ENCODE measurements at regions not wholly inside any gene's neighbourhood (a gene's known extent, or its start where the extent isn't known, plus 50 kb on each side); places are given as distances from the start of the nearest gene placed in this dataset.
A peak's percentile ranks its signal among the peaks of the same experiment; 100 is the strongest.
"Not testable (repeated sequence)": the region's sequence is repeated elsewhere in the genome, so short reads cannot be mapped to it uniquely, and the experiment has no call there.

DNA sequence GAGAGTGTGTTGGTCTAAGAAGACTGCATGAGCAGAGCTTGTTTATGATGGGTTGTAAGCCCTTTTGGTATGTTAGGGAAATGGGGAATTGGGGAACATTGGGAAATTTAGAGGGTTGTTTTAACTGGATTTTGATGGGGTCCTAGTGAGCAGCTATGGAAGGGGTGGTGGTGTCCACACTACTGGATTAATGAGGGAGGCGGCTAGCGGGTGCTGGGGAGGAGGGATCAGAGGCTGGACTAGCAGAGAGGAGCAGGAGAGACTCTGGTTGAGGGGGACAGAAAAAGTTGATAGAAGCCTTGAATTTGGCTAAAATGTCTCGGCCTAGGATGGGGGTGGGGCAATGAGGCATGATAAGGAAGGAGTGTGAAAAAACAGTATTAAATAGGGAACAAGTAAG lies 1369.1 kb downstream of the UQCRFS1 start:
- DNase-seq (ENCODE audit: low spot score) (no peak), FAIRE-seq (no peak)

DNA sequence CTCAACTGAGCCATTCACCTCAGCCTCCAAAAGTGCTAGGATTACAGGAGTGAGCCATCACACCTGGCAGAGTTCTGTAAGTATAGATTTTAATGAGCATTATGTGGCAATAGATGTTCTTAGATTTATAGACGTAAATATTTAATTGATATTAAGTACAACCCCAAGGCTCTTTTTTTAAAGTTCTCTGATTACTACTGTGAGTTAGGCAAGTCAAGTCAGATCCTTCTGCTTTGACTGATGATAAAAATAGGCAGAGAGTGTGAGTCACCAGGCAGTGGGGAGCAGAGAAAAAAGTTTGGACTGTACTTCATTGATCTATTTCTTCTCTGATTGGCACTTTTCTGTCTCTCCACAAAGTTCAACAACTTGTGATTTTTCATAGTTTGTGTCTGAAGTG lies 1379.9 kb downstream of the UQCRFS1 start:
- peak; percentile 50 for DNase-seq (ENCODE audit: low spot score)
- FAIRE-seq: peak; percentile 35

DNA sequence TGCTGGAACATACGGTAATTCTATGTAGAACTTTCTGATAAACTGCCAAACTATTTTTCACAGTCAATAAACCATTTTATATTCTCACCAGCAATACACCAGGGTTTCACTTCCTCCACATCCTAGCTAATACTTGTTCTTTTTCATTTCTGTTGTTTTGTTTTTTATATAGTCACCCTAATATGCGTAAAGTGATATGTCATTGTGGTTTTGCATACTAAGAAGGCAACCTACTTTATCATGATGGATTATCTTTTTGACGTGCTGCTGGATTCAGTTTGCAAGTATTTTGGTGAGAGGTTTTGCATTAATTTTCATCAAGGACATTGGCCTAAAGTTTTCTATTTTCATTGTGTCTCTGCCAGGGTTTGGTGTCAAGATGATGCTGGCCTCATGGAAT lies 1384.1 kb downstream of the UQCRFS1 start:
- DNase-seq (ENCODE audit: low spot score) (no peak), FAIRE-seq (no peak)

DNA sequence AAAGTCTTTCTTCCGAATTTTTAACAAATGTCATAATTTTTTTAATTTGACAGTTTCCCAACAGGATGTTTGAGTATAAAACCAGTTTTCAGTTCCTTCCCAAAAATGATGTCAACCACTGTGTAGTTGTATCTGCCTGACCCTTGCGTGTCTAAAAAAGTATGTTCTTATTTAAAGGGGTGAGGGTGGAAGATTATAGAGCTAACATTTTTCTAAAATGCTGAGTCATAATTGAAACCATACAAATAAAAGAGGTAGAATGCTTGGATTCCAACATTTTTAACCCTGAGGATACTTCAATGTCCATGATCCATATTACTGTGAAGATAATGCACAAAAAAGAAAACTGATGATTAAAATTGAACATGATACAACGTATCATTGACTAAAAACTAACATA lies 1388.8 kb downstream of the UQCRFS1 start:
- peak; percentile 23 for FAIRE-seq

DNA sequence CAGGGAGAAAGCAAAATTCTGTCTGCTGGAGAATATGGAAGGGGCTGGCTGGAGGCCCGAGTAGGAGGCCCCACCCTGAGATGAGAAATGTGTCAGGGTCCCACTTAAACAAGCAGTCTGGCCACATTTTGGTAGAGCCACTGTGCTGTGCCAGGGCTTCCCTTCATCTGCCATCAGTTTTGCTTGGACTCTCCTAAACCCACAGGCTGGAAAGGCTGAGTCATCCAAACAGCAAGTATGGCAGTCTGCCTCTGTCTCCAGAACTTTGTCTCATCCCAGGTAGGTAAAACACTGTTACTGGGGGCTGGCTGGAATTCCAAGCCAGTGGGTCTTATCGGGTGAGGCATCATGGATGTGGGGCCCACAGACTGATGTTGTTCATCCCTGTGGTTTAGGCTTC lies 1390.6 kb downstream of the UQCRFS1 start:
- DNase-seq (ENCODE audit: low spot score) (peak; percentile 42), FAIRE-seq (peak; percentile 78)

More for the DNA sequence above, 1388.8 kb downstream of the UQCRFS1 start:
- no peak for DNase-seq (ENCODE audit: low spot score)

DNA sequence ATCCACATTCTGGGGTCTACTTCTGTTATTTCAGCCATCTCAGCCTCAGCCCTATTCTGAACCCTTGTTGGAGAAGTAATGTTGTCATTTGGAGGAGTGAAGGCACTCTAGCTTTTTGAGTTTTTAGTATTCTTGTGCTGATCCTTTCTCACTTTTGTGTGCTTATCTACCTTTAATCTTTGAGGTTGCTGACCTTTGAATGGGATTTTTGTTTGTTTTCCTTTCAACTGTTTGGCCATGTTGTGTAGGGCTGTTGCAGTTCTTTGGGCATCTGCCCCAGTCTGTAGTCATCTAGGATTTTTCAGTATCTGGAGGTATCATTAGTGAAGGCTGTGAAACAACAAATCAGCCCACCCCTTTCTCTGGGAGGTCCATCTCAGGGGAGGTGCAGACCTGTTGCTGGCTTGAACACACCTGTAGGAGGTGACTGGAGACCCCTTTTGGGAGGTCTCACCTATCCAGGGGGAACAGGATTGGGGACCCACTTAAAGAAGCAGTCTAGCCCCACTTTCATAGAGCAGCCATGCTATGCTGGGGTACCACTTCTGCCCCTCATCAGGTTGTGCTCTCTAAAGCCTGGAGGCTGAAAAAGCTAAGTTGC lies 1391.4 kb downstream of the UQCRFS1 start:
- peak; percentile 35 for FAIRE-seq
- no peak for DNase-seq (ENCODE audit: low spot score)

DNA sequence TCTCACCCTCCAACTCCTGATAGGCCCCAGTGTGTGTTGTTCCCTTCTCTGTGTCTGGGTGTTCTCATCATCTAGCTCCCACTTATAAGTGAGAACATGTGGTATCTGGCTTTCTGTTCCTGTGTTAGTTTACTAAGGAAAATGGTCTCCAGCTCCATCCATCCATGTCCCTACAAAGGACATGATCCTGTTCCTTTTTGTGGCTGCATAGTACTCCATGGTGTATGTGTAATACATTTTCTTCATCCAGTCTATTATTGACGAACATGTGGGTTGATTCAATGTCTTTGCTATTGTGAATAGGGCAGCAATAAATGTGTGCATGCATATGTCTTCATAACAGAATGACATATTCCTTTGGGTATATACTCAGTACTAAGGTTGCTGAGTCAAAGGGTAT lies 1397.0 kb downstream of the UQCRFS1 start:
- FAIRE-seq (peak; percentile 81), DNase-seq (ENCODE audit: low spot score) (no peak)

DNA sequence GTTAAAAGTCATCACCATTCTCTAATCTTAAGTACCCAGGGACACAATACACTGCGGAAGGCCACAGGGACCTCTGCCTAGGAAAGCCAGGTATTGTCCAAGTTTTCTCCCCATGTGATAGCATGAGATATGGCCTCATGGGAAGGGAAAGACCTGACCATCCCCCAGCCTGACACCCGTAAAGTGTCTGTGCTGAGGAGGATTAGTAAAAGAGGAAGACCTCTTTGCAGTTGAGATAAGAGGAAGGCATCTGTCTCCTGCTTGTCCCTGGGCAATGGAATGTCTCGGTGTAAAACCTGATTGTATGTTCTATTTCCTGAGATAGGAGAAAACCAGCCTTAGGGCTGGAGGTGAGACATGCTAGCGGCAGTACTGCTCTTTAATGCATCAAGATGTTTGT lies 1398.1 kb downstream of the UQCRFS1 start:
- DNase-seq (ENCODE audit: low spot score); FAIRE-seq: not testable (repeated sequence)

DNA sequence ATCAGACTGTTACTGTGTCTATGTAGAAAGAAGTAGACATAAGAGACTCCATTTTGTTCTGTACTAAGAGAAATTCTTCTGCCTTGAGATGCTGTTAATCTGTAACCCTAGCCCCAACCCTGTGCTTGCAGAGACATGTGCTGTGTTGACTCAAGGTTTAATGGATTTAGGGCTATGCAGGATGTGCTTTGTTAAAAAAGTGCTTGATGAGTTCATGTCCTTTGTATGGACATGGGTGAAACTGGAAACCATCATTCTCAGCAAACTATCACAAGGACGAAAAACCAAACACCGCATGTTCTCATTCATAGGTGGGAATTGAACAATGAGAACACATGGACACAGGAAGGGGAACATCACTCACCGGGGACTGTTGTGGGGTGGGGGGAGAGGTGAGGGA lies 1398.7 kb downstream of the UQCRFS1 start:
- not testable (repeated sequence) for DNase-seq (ENCODE audit: low spot score); FAIRE-seq

DNA sequence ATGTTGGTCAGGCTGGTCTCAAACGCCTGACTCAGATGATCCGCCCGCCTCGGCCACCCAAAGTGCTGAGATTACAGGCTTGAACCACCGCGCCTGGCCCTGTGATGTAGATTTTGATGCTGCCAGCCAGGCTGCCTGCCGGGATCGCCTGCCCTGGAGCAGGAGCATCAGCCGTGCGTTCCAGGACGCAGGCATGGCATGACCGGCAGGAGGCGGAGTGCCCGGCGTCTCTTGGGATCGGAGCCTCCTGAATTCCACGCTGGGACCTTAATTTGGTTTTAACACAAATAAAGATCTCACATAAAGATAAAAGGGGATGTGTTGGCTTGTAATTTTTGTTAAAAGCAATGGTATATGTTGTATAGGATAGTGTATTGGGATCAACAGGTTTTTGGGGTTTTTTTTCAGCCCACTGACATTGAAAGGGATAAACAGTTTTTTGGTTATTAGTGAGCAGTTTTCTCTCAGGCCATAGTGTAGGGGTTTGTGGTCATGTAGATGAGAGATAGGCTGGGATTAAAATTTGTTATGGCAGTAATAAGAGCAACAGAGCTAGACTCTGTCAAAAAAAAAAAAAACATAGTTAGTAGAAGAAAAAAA lies 1406.4 kb downstream of the UQCRFS1 start:
- DNase-seq (ENCODE audit: low spot score) (no peak), FAIRE-seq (peak; percentile 59)

DNA sequence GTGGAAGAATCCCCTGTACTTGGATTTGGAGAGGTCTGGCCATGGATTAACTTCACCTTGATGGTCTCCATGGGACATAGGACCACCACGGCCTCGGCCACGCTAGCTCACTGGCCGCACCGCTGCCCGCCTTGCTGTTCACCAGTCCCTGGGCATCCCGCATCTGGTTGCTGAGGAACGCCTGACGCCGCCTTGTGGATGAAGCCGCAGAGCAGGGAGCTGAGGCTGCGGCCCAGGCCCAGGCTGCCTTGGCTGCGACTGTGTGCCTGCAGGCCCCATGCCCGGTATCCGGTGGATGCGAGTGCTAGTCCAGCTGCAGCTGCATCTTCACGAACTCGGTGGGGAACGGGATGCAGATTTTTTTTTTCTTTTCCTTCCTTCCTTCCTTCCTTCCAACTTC lies 1407.1 kb downstream of the UQCRFS1 start:
- peak; percentile 86 for FAIRE-seq

DNA sequence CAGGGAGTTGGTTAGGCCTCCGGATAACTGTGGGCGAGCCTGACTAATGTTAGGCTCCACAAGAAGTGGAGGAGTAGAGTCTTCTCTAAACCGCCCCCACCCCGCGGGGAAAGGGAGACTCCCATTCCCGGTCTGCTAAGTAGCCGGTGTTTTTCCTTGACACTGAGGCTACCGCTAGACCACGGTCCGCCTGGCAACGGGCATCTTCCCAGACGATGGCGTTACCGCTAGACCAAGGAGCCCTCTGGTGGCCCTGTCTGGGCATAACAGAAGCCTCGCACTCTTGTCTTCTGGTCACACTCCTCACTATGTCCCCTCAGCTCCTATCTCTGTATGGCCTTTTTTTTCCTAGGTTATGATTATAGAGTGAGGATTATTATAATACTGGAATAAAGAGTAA lies 1410.7 kb downstream of the UQCRFS1 start:
- not testable (repeated sequence) for DNase-seq (ENCODE audit: low spot score); FAIRE-seq

More for the DNA sequence above, 1407.1 kb downstream of the UQCRFS1 start:
- no peak for DNase-seq (ENCODE audit: low spot score)

DNA sequence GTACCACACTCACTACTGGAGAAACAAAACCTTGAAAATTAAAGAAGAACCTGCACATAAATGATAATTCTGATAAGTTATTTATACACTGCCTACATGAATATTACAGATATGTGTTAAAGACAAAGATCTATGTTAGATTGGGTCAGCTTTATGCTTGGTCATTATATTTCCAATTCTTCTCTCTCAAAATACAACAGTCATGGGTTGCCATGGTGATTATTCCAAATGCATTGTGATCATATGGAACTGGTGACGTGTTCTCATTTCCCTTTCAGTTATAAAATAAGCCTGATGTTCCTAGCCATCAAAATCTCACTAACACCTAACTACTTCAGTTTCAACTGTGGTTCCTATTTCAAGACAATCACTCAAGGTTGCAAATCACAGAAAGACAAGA lies 1416.4 kb downstream of the UQCRFS1 start:
- FAIRE-seq (no peak), DNase-seq (ENCODE audit: low spot score) (no peak)

DNA sequence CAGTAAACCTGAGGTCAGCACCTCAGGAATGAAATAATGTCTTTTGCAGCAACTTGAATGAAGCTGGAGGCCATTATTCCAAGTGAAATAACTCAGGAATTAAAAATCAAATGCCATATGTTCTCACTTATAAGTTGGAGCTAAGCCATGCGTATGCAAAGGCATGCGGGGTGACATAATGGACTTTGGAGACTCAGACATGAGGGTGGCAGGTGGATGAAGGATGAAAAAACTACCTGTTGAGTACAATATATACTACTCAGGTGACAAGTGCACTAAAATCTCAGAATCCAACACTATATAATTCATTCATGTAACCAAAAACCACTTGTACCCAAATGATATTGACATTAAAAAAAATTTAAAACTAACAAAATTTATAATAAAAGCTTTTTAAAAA lies 1416.9 kb downstream of the UQCRFS1 start:
- no peak for DNase-seq (ENCODE audit: low spot score)
- no peak for FAIRE-seq

DNA sequence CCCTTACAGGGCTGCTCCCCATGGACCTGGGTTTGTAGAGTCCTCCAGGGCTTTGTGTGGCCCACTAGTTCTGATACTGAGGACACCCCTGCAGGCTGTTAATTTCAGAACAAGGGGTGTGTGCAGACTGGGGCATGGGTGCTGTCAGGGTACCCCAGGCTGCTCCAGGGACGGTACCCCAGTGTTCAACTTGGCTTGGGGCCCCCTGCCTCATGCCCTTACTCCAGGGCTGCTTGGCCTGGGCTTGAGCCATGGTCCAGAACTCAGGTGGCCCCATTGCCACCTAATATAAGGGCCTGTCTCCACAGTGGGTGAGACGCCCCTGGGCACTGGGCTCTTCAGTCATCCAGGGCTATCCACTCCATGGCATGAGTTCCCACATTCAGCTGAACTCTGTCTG lies 1417.6 kb downstream of the UQCRFS1 start:
- DNase-seq (ENCODE audit: low spot score): no peak
- FAIRE-seq: no peak

DNA sequence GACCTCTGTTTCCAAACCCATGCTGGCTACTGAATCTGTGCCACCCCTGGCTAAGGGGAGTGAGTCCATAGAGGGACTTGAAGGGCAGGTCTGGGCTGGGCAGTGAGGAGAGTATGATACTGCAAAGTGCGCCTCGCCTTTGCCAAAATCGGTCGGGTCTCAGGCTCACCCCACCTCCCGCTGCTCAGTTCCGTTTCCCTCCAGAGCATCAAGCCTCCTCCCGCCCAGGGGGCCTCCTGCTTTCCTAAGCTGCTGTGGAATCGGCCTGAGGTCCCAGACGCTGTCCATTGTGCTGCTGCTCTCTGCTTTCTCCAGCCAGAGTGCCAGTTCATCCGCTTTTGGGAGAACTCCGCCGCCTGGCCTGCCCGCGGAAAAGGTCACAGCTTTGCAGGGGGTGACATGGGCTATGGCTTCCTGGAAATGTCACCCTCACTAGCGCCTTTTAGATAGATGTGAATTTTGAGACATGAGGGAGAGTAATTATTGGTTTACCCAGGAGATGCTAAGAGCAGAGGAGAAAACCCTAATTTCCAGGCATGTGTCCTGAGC lies 1418.4 kb downstream of the UQCRFS1 start:
- FAIRE-seq (no peak), DNase-seq (ENCODE audit: low spot score) (no peak)

DNA sequence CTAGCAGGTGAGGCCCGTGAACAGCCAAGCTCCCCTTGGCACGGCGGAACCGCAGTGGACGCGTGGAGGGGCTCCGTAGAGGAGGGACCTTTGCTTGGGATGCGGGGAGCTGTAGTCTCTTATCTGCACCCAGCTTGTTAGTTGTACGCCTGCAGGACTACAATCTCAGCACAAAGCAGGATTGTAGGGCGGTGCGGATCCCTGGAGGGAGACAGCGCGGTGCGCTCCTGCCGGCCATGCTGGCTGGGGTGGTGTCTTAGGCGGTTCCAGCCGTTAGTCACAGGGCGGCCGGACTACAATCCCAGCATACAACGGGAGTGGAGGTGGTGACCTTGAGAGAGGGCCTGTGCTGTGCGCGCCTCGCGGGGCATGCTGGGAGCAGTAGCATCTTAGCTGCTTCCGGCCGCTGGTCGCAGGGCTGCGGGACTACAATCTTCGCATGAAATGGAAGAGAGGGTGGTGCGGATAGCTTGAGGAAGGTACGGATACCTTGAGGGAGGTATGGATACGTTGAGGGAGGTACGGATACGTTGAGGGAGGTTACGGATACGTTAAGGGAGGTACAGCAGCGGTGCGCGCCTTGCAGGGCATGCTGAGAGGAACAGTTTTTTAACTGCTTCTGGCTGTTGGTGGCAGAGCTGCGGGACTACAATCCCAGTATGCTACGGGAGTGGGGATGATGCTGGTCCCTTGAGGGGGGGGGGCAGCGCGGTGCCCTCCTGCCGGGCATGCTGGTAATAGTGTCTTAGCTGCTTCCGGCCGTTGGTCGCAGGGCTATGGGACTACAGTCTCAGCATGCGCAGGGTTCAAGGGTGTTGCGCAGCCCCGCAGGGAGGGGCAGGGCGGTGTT lies 1419.1 kb downstream of the UQCRFS1 start:
- FAIRE-seq: peak; percentile 99
- peak; percentile 98 for DNase-seq (ENCODE audit: low spot score)

DNA sequence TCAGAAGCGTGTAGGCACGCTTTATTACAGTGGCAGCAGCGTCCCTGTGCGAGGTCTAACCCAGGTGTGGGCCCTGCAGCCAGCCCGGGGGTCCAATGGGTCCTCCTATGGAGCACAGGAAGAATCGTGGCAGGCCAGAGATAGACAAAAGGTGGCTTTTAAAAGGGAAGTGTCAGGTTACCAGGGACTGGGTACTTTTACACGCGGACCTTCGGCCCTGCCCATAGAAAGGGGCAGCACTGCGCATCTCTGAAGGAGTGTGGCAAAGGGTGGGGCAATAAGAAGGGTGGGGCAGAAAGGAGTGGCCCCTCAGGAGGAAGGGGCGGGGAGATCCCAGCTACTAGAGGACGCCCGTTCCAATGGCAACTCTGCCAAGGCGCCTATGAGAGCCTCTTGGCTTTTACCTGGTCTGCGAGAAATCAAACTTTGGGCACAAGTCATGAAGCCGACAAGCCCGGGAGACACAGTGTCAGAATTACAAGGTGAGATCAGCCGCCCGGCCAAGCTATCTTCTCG lies 1419.8 kb downstream of the UQCRFS1 start:
- FAIRE-seq (no peak), DNase-seq (ENCODE audit: low spot score) (peak; percentile 98)

DNA sequence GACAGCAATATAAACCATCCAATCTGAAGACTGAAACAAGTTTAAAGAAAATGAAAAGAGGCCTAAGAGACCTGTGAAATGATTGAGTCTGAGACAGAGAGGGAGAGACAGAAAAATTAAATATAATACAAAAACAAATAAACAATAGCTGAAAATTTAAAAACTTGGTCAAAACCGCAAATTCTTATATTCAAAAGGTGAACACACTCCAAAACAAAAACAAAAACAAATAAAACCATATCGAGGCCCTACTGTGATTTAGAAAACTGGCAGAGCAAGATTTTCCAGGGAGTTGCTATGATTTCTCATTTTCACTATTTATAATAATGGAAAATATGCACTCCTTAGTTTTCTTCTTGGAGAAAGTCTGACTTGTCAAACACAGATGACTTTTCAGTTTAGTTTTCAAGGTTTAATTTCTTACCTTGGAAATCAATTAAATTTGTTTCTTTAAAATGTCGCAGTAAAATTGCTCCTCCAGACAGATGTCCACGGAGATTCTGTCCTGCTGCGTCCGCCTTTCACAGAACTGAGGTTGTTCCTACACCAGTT lies 1420.3 kb downstream of the UQCRFS1 start:
- FAIRE-seq (no peak), DNase-seq (ENCODE audit: low spot score) (no peak)

DNA sequence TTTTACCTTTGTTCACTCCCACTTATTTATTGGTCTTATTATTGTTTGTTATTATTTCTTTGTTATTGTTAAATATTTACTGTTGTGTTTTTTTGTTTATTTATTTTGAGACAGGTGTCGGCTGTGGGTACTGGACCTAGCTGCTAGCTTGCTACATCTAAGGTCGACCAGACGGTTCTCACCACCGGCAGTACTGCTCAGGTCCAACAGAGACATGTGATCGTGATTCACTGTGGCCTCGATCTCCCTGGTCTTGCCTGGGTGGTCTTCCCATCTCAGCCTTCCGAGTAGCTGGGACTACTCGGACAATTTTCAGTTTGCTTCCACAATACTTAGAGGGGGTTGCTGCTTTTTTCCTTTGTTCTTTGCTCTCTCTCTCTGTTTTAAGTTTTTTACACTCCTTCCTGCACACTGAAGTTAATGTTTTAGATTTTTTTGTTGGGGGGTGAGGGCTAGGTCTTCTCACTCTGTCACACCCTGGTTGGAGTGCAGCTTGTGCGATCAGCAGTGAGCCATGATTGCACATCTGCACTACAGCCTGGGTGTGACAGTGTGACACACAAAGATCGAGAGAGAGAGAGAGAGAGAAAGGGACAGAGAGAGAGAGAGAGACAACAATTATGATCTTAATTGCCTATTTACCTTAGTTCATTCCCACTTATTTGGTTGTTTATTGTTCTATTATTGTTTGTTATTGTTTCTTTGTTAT lies 1432.4 kb downstream of the UQCRFS1 start:
- no peak for DNase-seq (ENCODE audit: low spot score)
- FAIRE-seq: peak; percentile 74

DNA sequence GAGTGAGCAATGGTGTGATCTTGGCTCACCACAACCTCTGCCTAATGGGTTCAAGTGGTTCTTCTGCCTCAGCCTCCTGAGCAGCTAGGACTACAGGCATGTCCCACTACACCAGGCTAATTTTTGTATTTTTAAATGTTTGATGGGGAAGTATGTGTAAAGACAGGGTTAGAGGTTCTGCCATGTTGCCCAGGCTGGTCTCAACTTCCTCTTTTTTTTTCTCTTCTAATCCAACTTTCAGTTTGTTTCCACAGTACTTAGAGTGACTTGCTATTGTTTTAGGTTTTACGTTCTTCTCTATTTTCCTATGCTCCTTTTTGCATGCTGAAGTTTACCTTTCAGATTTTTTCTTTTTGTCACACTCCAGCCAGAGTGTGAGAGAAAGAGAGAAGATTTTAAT lies 1433.0 kb downstream of the UQCRFS1 start:
- DNase-seq (ENCODE audit: low spot score): no peak
- no peak for FAIRE-seq

All from urothelium cell line (cell line).